ENCODE measurements at regions not wholly inside any gene's neighbourhood (a gene's known extent, or its start where the extent isn't known, plus 50 kb on each side); places are given as distances from the start of the nearest gene placed in this dataset.
A peak's percentile ranks its signal among the peaks of the same experiment; 100 is the strongest.

DNA sequence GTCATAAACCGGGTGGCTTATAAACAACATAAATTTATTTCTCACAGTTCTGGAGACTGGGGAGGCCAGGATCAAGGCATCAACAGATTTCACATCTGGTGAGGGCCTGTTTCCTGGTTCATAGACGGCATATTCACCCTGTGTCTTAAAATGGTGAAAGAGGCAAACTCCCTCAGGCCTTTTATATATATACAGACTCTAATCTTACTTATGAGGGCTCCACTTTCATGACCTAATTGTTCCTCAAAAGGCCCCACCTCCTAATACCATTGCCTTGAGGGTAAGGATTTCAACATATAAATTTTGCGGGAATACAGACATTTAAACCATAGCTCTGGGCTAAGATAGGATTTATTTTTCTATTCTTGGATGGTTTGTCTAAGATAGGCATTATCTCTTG is 187.2 kb downstream of the PPP1R3A start:
- in situ Hi-C loops (cut with HindIII; ENCODE audit: low pct_unique_long_range_greater_than_20kb, low sequenced_read_pairs), result no loop called here
- no peak for DNase-seq (ENCODE audit: low read depth, low spot score)

DNA sequence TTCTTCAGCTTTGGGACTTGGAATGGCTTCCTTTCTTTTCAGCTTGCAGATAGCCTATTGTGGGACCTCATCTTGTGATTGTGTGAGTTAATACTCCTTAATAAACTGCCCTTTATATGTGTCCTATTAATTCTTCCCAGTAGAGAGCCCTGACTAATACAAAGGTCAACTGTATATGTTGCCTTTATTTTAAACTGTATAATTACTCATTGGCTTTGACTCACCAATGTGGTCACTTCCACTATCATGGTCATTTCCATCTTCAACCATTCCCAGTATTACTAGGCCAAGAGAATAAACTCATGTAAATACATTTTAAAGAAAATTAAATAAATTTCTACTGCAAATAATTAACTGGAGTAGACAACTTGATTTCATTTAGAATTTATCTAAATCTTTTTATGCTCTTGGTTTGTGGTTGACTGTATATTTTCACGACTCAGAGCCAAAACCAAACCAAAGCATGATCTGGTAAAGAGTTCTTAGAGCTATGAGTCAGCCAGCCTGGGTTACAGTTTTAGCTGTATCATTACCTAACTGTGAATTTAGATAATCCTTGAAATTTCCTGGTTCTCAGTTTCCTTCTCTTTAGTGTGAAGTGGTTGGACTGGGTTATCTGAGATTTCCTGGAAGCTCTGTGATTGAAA is 188.4 kb downstream of the PPP1R3A start:
- in situ Hi-C loops (cut with HindIII; ENCODE audit: low pct_unique_long_range_greater_than_20kb, low sequenced_read_pairs), result no loop called here
- DNase-seq (ENCODE audit: low read depth, low spot score), result peak; percentile 34

DNA sequence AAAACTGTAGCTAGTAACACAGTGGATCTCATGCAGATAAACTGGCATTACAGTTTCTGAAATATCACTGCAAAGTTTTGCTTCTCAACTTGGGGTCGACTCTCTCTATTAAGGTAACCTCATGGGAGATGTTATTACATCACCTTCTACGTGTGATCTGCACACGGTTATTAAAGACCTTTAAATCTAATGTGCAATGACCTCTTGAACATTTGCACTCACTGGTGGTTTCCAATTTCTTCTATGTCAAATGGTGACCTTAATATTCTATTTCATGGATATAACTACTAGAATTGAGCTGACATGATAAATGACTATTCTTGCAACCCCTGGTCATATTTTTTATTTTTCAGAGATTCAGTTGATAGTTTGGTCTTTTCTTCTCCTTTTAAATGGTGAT is 191.3 kb downstream of the PPP1R3A start:
- in situ Hi-C loops (cut with HindIII; ENCODE audit: low pct_unique_long_range_greater_than_20kb, low sequenced_read_pairs), result no loop called here
- no peak for DNase-seq (ENCODE audit: low read depth, low spot score)

DNA sequence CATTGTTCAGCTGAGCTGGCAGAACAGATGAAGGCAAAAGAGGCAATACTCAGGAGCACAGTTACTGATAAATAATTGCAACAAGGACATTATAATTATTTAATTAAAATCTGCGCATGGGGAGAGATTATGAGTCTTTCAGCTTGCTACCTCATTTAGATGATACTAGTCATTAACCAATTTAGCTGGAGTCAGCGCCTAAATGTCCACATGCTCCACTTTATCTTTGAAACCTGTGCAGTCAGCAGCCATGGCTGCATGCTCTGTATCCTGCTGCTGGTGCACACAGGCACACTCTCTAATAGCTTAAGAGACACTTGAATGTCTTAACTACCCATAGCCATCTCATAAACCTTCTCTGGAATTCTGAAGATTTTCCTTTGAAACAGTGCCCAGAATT is 196.8 kb downstream of the PPP1R3A start:
- in situ Hi-C loops (cut with HindIII; ENCODE audit: low pct_unique_long_range_greater_than_20kb, low sequenced_read_pairs), result no loop called here
- no peak for DNase-seq (ENCODE audit: low read depth, low spot score)

DNA sequence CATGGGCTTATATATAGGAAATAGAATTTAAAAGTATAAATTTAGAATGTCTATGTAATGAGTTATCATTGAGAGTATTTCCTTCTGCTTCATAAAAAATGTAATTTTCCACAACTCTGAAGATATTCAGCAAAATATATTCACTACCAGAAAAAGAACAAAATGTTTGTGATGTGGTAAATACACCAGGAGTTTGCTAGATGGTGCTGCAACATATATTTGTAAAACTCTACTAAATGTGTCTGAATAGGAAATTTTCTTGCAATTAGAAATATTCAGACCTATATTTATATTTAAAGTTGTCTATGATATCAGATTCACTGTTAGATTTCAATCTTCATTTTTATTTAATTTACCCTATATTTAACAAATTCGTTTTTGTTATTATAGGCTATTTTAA is 201.1 kb downstream of the PPP1R3A start:
- no peak for DNase-seq (ENCODE audit: low read depth, low spot score)
- in situ Hi-C loops (cut with HindIII; ENCODE audit: low pct_unique_long_range_greater_than_20kb, low sequenced_read_pairs), result no loop called here

DNA sequence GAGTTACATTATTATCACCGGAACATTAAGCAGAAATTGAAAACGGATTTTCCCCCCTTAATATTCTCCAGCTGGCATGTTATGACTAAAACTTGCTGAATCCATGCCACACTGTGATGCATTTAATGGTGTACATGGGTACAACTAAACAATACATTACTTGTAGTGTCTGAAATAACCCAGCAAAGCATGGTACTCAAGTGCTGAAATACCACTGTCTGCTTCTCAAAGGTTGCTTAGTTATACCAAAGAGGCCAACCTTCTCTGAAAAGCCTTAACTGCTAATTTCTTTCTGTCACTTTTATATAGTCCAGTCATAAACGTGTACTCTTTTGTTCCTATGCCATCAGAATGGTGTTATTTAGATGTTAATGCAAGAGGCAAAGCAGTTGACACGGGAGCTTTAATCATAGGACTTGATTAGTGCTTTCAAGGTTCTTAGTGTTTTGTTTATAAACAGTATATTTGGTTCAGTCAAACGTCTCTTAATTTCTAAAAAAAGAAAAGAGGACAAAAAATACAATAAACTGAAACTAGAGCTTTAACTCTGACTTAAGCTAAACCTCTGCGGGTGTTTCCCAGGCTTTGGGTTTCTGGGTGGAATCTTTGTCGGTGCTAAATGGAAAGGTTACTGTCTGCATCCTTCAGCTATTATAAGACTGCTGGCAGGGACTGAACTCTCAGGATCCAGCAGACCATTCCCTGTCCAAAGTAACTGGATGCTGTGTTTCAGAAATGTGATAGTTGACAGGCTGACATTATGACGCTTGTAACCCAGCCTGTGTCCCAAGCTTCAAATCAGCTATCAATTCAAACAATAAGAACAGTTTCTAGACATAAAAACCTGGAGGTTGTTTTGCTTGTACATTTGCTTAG is 202.6 kb downstream of the PPP1R3A start:
- in situ Hi-C loops (cut with HindIII; ENCODE audit: low pct_unique_long_range_greater_than_20kb, low sequenced_read_pairs), result no loop called here
- DNase-seq (ENCODE audit: low read depth, low spot score), result peak; percentile 53

DNA sequence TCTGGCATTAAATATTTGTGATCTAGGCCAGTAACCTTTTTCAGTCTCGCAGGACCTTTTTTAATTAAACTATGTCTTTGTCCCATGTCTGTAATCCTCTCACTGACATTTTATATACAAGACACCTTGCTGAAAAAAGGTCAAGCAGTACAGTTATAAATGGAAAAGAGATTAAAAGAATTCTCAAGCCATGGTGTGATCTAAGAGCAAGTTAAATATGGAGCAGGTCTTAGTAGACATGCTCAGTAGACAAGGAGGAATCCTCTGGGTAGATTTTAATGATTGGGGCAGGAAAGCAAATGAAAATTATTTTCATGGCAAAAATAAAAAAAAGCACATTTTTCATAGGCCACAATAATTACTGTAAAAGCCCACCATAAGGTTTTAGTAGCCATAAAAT is 203.5 kb downstream of the PPP1R3A start:
- in situ Hi-C loops (cut with HindIII; ENCODE audit: low pct_unique_long_range_greater_than_20kb, low sequenced_read_pairs), result no loop called here
- DNase-seq (ENCODE audit: low read depth, low spot score), result no peak

DNA sequence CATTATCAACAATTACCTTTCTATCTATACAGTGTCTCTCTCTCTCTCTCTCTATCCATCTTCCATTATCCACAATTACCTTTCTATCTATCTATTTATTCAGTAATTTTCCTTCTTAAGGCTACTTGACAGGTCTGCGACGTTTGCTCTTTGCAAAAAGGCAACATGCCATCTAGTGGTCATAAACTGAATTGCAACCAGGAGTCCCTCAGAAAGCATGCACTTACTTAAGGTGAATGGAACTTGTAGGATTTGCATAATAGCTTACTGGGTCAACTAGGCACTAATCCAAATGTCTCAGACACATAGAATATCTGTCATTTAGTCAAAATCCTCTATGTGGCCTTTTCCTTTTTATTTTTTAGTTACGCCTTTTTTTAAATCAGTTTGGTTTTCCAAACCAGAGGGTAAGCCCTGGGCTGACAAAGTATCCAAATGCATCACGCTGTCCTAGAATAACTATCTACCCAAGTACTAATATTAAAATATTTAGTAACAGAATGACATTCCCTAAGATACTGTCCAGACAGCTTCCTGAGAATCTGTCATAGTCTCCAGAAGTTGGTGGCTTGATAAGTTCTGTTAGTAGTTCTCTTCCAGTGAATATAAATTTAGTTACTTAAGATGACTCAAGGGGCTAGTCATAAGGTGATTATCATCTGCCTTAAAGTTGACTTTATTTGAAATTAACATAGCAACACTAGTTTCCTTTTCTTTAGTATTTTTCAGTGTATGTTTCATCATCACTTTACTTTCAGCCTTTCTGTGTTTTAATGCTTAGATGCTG is 208.3 kb downstream of the PPP1R3A start:
- peak; percentile 90 for DNase-seq (ENCODE audit: low read depth, low spot score)
- in situ Hi-C loops (cut with HindIII; ENCODE audit: low pct_unique_long_range_greater_than_20kb, low sequenced_read_pairs), result no loop called here

DNA sequence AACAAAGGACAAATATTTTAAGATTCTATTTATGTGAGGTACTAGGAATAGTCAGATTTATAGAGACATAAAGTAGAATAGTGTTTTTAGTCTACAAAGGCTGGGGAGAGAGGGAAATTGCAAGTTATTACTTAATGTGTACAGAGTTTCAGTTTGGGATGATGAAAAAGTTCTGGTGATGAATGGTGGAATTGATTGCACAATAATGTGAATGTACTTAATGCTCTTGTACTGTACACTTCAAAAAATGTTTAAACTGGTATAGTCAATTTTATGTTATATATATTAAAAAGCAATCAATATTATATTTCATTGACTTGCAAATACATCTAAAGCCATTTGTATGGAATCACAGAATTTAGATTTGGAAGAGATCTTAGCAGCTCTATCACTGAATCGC is 213.4 kb downstream of the PPP1R3A start:
- in situ Hi-C loops (cut with HindIII; ENCODE audit: low pct_unique_long_range_greater_than_20kb, low sequenced_read_pairs), result no loop called here
- DNase-seq (ENCODE audit: low read depth, low spot score), result no peak

DNA sequence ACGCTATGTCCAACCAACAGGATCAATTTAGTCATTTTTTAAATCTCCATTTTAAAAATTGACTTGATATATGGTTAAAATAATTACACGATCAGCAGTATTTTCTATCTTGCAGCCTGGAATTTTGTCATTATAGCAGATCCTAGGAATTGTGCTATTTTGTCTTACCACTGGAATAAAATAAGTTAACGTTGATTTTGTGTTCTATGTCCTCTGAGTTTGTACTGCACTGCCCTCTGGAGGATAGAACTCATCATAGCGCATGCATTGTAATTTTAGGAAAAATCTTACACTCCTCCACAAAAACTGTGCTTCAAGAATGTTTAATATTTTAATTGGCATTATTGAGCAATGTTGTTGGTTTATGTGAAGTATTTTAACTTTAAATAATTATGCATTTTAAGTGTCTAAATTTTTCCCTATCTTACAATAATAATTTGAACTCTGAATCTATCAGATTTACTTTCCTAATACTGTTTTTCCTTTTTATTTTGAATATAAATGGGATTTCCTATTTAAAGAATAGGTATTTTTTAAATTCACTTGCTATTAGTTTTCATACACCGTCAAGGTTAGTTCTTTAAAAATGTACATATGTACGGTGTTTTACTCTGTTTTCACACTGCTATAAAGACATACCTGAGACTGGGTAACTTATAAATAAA is 220.1 kb downstream of the PPP1R3A start:
- DNase-seq (ENCODE audit: low read depth, low spot score), result peak; percentile 69
- in situ Hi-C loops (cut with HindIII; ENCODE audit: low pct_unique_long_range_greater_than_20kb, low sequenced_read_pairs), result no loop called here

DNA sequence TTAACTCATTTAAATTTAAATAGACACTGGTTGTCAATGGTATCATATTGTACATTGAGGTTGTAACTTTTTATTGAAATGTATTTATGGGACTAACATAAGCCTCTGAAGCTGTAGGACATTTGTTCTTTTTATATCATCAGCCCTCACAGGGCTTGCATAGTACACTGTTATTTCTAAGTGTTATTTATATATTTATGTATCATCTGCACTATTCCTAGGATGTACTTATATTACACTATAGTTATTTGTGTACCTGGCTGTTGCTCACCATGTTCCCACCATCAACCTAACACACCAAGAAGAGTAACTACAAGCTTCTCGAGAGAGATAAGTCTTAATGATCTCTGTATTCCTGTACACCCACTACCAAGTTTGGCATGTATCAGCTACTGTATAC is 224.7 kb downstream of the PPP1R3A start:
- no peak for DNase-seq (ENCODE audit: low read depth, low spot score)
- in situ Hi-C loops (cut with HindIII; ENCODE audit: low pct_unique_long_range_greater_than_20kb, low sequenced_read_pairs), result no loop called here

DNA sequence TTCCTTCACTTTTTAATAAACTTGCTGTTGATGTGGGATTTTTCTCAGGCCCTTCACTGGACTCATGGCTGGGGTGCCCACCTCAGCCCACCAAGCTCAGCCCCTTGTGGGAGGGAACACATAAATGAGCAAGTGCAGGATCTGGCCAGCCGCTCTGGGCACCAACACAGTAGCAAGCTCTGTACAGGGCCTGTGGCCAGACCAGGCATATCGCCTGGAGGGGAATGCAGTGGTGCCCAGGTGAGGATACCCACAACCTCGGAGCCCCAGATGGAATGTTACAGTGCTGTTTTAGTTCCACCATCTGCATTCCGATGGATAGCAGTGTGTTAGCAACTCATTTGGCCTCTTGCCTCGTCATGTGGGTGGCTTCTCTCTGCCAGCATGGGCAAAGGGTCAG is 234.6 kb downstream of the PPP1R3A start:
- DNase-seq (ENCODE audit: low read depth, low spot score), result no peak
- in situ Hi-C loops (cut with HindIII; ENCODE audit: low pct_unique_long_range_greater_than_20kb, low sequenced_read_pairs), result no loop called here

DNA sequence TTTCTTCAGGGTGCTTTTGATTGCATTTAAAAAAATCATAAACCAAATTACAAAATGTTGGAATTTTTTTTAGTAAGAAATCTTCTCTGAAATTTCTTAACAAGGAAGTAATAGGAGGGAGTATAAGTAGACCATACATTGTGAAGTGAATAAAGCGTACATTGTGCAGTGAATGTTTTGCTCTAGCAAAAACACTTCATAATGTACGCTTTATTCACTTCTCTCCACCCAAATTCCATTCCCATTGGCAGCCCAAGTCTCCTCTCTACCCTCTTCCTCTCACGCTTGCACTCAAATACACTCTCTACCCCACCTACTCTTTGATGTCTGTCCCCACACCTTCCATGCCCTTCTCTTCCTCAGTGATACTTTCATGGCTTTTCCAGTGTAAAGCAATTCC is 241.0 kb downstream of the PPP1R3A start:
- in situ Hi-C loops (cut with HindIII; ENCODE audit: low pct_unique_long_range_greater_than_20kb, low sequenced_read_pairs), result no loop called here
- DNase-seq (ENCODE audit: low read depth, low spot score), result peak; percentile 60

DNA sequence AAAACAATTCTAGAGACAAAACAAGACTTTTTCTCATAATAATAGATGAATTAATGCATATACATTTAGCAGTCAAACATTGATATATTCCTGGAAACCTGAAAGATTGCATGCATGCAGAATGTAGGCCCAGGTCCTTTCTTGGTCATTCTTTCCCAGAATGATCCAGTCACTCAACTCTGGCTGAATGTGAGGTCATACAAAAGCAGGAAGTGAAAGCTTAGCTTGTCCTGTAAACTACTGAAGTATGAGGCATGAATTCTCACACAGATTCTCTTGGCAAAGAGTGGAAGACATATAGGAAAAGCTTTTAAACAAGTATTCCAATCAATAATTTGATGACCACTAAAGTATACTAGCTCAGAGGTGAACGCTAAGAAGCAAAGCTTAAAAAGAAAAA is 253.9 kb downstream of the PPP1R3A start:
- in situ Hi-C loops (cut with HindIII; ENCODE audit: low pct_unique_long_range_greater_than_20kb, low sequenced_read_pairs), result no loop called here
- DNase-seq (ENCODE audit: low read depth, low spot score), result no peak

DNA sequence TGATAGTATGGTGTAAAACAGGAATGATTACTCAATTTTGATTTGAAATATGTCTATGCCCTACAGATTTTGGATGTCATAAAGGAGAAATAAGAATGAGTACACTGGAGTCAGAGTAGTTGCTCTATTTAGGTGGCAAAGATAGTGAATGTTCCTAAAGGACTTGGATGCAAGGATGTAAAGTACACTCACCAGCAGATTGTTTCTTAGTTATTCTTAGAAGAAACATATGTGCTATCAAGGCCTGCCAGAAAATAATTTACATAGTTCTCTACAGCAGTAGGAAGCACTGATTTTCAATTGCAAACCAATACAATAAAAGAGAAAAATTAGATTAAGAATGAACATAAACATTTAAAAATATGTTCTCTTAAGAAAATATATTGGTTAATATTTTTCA is 259.4 kb downstream of the PPP1R3A start:
- in situ Hi-C loops (cut with HindIII; ENCODE audit: low pct_unique_long_range_greater_than_20kb, low sequenced_read_pairs), result no loop called here
- DNase-seq (ENCODE audit: low read depth, low spot score), result no peak

DNA sequence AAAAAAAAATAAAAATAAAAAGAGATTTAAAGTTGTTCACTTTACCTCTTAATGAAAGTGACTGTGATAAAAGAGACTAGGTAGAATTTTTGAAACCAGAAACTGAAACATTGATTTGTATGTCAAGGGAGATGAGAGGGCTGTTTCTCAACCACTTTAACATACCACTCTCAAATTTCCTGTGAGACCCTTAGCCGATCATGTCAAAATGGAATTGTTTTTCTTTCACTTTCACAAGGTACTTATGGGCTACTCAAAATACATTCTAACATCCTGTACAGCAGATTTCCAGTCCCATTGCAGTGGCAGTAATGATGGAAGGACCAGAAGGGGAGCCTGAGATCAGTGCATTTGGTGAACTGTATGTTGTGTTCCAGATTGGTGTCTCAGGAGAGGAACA is 261.2 kb downstream of the PPP1R3A start:
- in situ Hi-C loops (cut with HindIII; ENCODE audit: low pct_unique_long_range_greater_than_20kb, low sequenced_read_pairs), result no loop called here
- no peak for DNase-seq (ENCODE audit: low read depth, low spot score)

DNA sequence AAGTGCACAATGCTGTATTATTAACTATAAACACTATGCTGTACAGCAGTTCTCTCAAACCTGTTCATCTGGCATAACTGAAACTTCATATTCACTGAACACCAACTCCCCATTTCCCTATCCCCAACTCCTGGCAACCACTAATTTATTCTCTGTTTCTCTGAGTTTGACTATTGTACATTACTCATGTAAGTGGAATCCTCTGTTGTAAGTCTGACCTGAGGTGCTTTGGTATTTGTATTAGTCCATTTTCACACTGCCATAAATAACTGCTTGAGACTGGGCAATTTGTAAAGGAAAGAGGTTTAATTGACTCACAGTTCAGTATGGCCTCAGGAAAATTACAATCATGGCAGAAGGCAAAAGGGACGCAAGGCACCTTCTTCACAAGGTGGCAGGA is 266.3 kb downstream of the PPP1R3A start:
- no peak for DNase-seq (ENCODE audit: low read depth, low spot score)
- in situ Hi-C loops (cut with HindIII; ENCODE audit: low pct_unique_long_range_greater_than_20kb, low sequenced_read_pairs), result no loop called here

DNA sequence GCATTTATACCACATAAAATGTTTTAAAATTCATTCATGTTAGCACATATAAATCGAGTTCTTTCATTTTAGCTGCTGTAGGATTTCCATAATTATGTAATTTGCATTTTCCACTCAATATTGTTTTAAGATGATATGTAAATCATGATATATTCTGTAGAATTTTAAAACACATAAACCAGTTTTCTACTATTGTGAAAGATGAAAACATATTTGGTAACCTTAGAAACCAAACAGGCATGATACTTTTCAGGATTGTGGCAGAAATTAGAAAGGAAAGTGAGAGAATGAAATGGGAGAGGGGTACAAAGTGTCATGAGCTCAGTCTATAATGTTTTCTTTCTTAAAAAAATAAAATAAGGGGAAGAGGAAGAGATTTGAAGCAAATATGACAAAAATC is 269.3 kb downstream of the PPP1R3A start:
- DNase-seq (ENCODE audit: low read depth, low spot score), result no peak
- in situ Hi-C loops (cut with HindIII; ENCODE audit: low pct_unique_long_range_greater_than_20kb, low sequenced_read_pairs), result no loop called here
